Endothelial cell of umbilical vein (primary cell): ENCODE measurements at regions not wholly inside any gene's neighbourhood (a gene's known extent, or its start where the extent isn't known, plus 50 kb on each side); places are given as distances from the start of the nearest gene placed in this dataset.

Experiments
- BruUV-seq: library from RNA; stranded (reverse); fragments of 400-500 nt; replicated peaks from 2 replicates; lab custom pipeline; 2021; lab: Mats Ljungman, UMichigan
- CTCF ChIA-PET: fragments of 300-600, 350-600 bp; sonication (Branson Sonifier 250); formaldehyde crosslinking; loops from one replicate; lab custom pipeline; 2021; ENCODE audit warnings: antibody characterized with exemption, inconsistent platforms; lab: Charles Lee
- POLR2A ChIA-PET: fragments of 300-600, 350-600 bp; sonication (Branson Sonifier 250); formaldehyde crosslinking; loops from one replicate; lab custom pipeline; 2021; ENCODE audit warnings: antibody characterized with exemption, inconsistent platforms; lab: Charles Lee
- DNase-seq: peaks from one replicate; pipeline ENCODE4 v3.0.0-alpha.2; 2011; ENCODE audit warnings: low read depth, low spot score
- FAIRE-seq: peaks from 2 replicates; lab custom pipeline; 2011; peaks lifted over from hg19 to GRCh38; lab: Jason Lieb, UNC
- H2AFZ ChIP-seq: 2 replicates; pipeline ENCODE4 v1.6.0; 2012; ENCODE audit warnings: low read depth, low read length, control low read depth, inconsistent platforms
- H3K27ac ChIP-seq: 2 replicates; pipeline ENCODE4 v1.5.1; 2011; ENCODE audit warnings: low read depth, mild to moderate bottlenecking, control low read depth, low read length, moderate library complexity; ENCODE audit not compliant: insufficient read depth
- H3K27me3 ChIP-seq, 2 experiments: 2 replicates each; pipeline versions ENCODE4 v1.6.0 to v1.6.1; 2011; ENCODE audit warnings: low read length in 2 of 2, mixed read lengths in 1 of 2; ENCODE audit not compliant: control insufficient read depth in 2 of 2, insufficient read depth in 2 of 2
- H3K36me3 ChIP-seq, 2 experiments: 2 replicates in 1 of 2; 3 replicates in 1 of 2; pipeline ENCODE4 v1.5.1; 2011; ENCODE audit warnings: low read length in 2 of 2, mild to moderate bottlenecking in 1 of 2, moderate library complexity in 1 of 2; ENCODE audit not compliant: control insufficient read depth in 2 of 2, insufficient read depth in 2 of 2; ENCODE audit errors: extremely low read depth in 1 of 2
- H3K4me1 ChIP-seq: 3 replicates; pipeline ENCODE4 v1.5.1; 2011; ENCODE audit warnings: mild to moderate bottlenecking, low read length; ENCODE audit not compliant: control insufficient read depth, insufficient read depth; ENCODE audit errors: extremely low read depth
- H3K4me2 ChIP-seq: 2 replicates; pipeline ENCODE4 v1.6.1; 2011; ENCODE audit warnings: low read length, control low read depth, mixed read lengths; ENCODE audit not compliant: insufficient read depth
- H3K4me3 ChIP-seq, 3 experiments: fragments of 200-600 bp in 1 of 3; sonication (generic), shearing (Covaris generic) in 1 of 3; replicated peaks in 1 of 3; 2 replicates each; pipeline ENCODE4 v1.5.1; 2011 to 2016; ENCODE audit warnings: control low read depth in 3 of 3, low read length in 3 of 3, mild to moderate bottlenecking in 2 of 3, inconsistent platforms in 1 of 3, low read depth in 1 of 3, moderate library complexity in 1 of 3; ENCODE audit not compliant: insufficient read depth in 1 of 3
- H3K79me2 ChIP-seq: 2 replicates; pipeline ENCODE4 v1.6.0; 2012; ENCODE audit warnings: low read length, inconsistent platforms; ENCODE audit not compliant: control insufficient read depth, insufficient read depth
- H3K9ac ChIP-seq: replicated peaks from 2 replicates; pipeline ENCODE3; 2011; ENCODE audit warnings: low read length, control low read depth; ENCODE audit not compliant: insufficient read depth; ENCODE audit errors: extremely low read depth
- H3K9me1 ChIP-seq: replicated peaks from 3 replicates; pipeline ENCODE4 v1.6.0; 2011; ENCODE audit warnings: mild to moderate bottlenecking, low read length; ENCODE audit not compliant: control insufficient read depth, insufficient read depth; ENCODE audit errors: extremely low read depth
- H3K9me3 ChIP-seq: replicated peaks from 2 replicates; pipeline ENCODE4 v1.5.1; 2012; ENCODE audit warnings: low read length, inconsistent platforms; ENCODE audit not compliant: control insufficient read depth, insufficient read depth
- H4K20me1 ChIP-seq: replicated peaks from 2 replicates; pipeline ENCODE3; 2011; ENCODE audit warnings: mild to moderate bottlenecking, low read length; ENCODE audit not compliant: control insufficient read depth, insufficient read depth; ENCODE audit errors: extremely low read depth
- EZH2 ChIP-seq: IDR thresholded peaks from 2 replicates; pipeline ENCODE4 v1.6.1; 2012; ENCODE audit warnings: borderline replicate concordance, low read depth, mild to moderate bottlenecking, moderate library complexity, low read length, inconsistent platforms; ENCODE audit not compliant: severe bottlenecking
- FOS ChIP-seq: IDR thresholded peaks from 2 replicates; pipeline ENCODE4 v1.6.1; 2011; ENCODE audit warnings: mild to moderate bottlenecking, low read length, moderate library complexity, borderline replicate concordance; ENCODE audit not compliant: insufficient read depth
- GATA2 ChIP-seq: IDR thresholded peaks from 2 replicates; pipeline ENCODE4 v1.7.0; 2011; ENCODE audit warnings: low read depth, mild to moderate bottlenecking, moderate library complexity, mixed read lengths, low read length; ENCODE audit not compliant: insufficient read length, insufficient read depth
- JUN ChIP-seq: IDR thresholded peaks from 2 replicates; pipeline ENCODE4 v1.6.1; 2011; ENCODE audit warnings: borderline replicate concordance, low read depth; ENCODE audit not compliant: insufficient read length, insufficient read depth
- MYC ChIP-seq: IDR thresholded peaks from one replicate; pipeline ENCODE4 v1.6.1; 2011; ENCODE audit warnings: mild to moderate bottlenecking, low read depth, low read length
- POLR2A ChIP-seq: IDR thresholded peaks from 2 replicates; pipeline ENCODE4 v1.6.1; 2012; ENCODE audit warnings: low read depth, mild to moderate bottlenecking, control low read depth, low read length
- POLR2AphosphoS5 ChIP-seq: IDR thresholded peaks from 2 replicates; pipeline ENCODE4 v1.6.1; 2012; ENCODE audit warnings: low read depth, mild to moderate bottlenecking, control low read depth, low read length, moderate library complexity; ENCODE audit not compliant: insufficient read depth
- dilution Hi-C: fragments of 300-500 bp; cut with MboI; formaldehyde crosslinking; loops from one replicate; pipeline ENCODE4 v1.15.0; 2019; ENCODE audit warnings: low sequenced_read_pairs; ENCODE audit not compliant: extremely low pct_ligation_motif_present
- intact Hi-C: fragments of 100-400 bp; cut with micrococcal nuclease; formaldehyde crosslinking; loops from one replicate; pipeline ENCODE4 v1.10.0; 2022
- TF ChIP-seq, protein P1 (sequence below), 2 donors: IDR thresholded peaks; 1 replicate in 1 of 2; 2 replicates in 1 of 2; pipeline ENCODE4 v1.5.1; 2011; ENCODE audit warnings: low read length in 2 of 2, mild to moderate bottlenecking in 2 of 2, moderate library complexity in 2 of 2, control low read depth in 1 of 2, inconsistent platforms in 1 of 2, low read depth in 1 of 2; ENCODE audit not compliant: insufficient read depth in 1 of 2; ENCODE audit errors: extremely low read depth in 1 of 2
- TF ChIP-seq, protein P2 (sequence below): IDR thresholded peaks from 2 replicates; pipeline ENCODE4 v1.6.1; 2011; ENCODE audit not compliant: insufficient read depth, insufficient read length

DNA sequence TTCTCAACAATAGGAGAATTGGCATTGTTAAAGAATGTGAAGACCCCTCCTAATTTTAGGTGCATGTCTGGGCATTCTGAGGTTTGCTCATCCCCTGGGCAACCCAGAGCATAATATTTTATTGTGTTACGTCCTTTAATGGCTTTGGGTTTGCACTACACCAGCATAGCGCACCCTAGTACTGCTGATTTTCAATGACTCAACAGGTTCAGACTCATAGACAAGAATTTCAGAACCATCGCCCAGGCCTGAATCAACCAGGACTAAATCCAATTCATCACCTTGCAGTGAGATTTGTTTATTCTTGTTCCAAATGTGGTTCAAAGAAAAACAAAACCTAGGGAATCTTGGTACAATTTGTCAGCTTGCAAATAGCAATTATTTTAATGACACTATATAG, 137.8 kb upstream of the PHACTR1 start:
- intact Hi-C loops, result no loop called here

DNA sequence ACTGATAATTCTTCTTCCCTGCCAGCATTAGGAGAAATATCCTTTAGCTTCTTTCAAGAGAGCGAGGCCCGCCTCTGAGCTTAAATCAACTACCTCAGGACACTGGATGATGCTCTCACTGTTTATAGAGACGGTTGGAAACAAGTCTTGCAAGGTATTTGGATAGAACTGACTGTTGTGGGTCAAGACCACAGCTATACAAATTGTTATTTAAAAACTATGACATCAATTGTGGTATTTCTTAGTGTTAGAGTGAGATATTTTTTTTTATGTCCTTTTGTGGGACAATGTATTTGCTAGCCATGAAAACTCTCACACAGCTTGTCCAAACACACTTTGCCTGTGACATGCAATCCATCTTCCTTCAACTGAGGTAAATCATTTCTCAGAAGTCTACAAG, 136.3 kb upstream of the PHACTR1 start:
- dilution Hi-C loops, result loop anchor here (25.0 kb wide), 1 partner anchor 93 kb away; no protein-coding TSS in a partner anchor
- no peak overlapping the region for H3K4me3 ChIP-seq
- H3K9me3 ChIP-seq, result no peaks in the 10 kb centered on the region
- no peaks in the 10 kb centered on the region for H3K27me3 ChIP-seq
- no peak overlapping the region for H3K4me2 ChIP-seq
- DNase-seq (no peak), FAIRE-seq (no peak)
- intact Hi-C loops, result loop anchor here (10.0 kb wide), 1 partner anchor 1365 kb away; no protein-coding TSS in a partner anchor
- H3K9ac ChIP-seq, result no peak overlapping the region
- no peak overlapping the region for H2AFZ ChIP-seq
- no TSS peak for BruUV-seq
- H3K79me2 ChIP-seq, result no peaks in the 10 kb centered on the region
- peaks cover 52% of the 10 kb centered on the region for H3K4me1 ChIP-seq
- ChIA-PET POLR2A (no interaction called here), CTCF (interaction anchor here (0.7 to 1.3 kb wide), 3 partner anchors 22 to 23 kb away, joined by 3 read pairs; no protein-coding TSS in a partner anchor)
- no peaks in the 10 kb centered on the region for H4K20me1 ChIP-seq
- H3K9me1 ChIP-seq, result no peaks in the 10 kb centered on the region
- H3K36me3 ChIP-seq, result no peaks in the 10 kb centered on the region
- no peak overlapping the region for H3K27ac ChIP-seq
- TF ChIP-seq EZH2, result no peak
- TF ChIP-seq POLR2AphosphoS5, result no peak
- TF ChIP-seq, protein P1, sequence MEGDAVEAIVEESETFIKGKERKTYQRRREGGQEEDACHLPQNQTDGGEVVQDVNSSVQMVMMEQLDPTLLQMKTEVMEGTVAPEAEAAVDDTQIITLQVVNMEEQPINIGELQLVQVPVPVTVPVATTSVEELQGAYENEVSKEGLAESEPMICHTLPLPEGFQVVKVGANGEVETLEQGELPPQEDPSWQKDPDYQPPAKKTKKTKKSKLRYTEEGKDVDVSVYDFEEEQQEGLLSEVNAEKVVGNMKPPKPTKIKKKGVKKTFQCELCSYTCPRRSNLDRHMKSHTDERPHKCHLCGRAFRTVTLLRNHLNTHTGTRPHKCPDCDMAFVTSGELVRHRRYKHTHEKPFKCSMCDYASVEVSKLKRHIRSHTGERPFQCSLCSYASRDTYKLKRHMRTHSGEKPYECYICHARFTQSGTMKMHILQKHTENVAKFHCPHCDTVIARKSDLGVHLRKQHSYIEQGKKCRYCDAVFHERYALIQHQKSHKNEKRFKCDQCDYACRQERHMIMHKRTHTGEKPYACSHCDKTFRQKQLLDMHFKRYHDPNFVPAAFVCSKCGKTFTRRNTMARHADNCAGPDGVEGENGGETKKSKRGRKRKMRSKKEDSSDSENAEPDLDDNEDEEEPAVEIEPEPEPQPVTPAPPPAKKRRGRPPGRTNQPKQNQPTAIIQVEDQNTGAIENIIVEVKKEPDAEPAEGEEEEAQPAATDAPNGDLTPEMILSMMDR (IDR thresholded peaks at IDR 0.05; ENCODE audit: extremely low read depth in 1 of 2, insufficient read depth in 1 of 2, low read depth in 1 of 2, low read length in 2 of 2), result no peak
- TF ChIP-seq, protein P2, sequence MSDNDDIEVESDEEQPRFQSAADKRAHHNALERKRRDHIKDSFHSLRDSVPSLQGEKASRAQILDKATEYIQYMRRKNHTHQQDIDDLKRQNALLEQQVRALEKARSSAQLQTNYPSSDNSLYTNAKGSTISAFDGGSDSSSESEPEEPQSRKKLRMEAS, result no peak
- no peak for TF ChIP-seq MYC
- TF ChIP-seq GATA2, result no peak
- no peak for TF ChIP-seq POLR2A
- no peak for TF ChIP-seq FOS
- TF ChIP-seq JUN, result no peak

More for the DNA sequence above, 137.8 kb upstream of the PHACTR1 start:
- no peaks in the 10 kb centered on the region for H3K36me3 ChIP-seq
- no peaks in the 10 kb centered on the region for H3K27me3 ChIP-seq
- no peaks in the 10 kb centered on the region for H3K9me3 ChIP-seq
- POLR2A ChIA-PET, result no interaction called here
- no peak for FAIRE-seq
- TF ChIP-seq POLR2AphosphoS5 (no peak), POLR2A (no peak), EZH2 (no peak)
- TF ChIP-seq, protein P2, result no peak
- H3K9me1 ChIP-seq, result no peaks in the 10 kb centered on the region
- H3K4me3 ChIP-seq, result no peak overlapping the region
- dilution Hi-C loops, result loop anchor here (25.0 kb wide), 1 partner anchor 91 kb away; no protein-coding TSS in a partner anchor
- H3K9ac ChIP-seq, result no peak overlapping the region
- H3K4me2 ChIP-seq, result no peak overlapping the region
- H3K79me2 ChIP-seq, result no peaks in the 10 kb centered on the region
- H3K27ac ChIP-seq, result no peak overlapping the region
- BruUV-seq, result no TSS peak
- H2AFZ ChIP-seq, result no peak overlapping the region
- no peaks in the 10 kb centered on the region for H4K20me1 ChIP-seq
- no peak for DNase-seq
- H3K4me1 ChIP-seq, result peaks cover 50% of the 10 kb centered on the region
- CTCF ChIA-PET, result no interaction called here
